Suppressor macrophage treated with lipopolysaccharide for 1 hour (primary cell): ENCODE measurements at regions not wholly inside any gene's neighbourhood (a gene's known extent, or its start where the extent isn't known, plus 50 kb on each side); places are given as distances from the start of the nearest gene placed in this dataset.

Source experiments
- DNase-seq, 3 donors: peaks; one replicate each; pipeline ENCODE4 v3.0.0-alpha.2; 2020 to 2022

DNA sequence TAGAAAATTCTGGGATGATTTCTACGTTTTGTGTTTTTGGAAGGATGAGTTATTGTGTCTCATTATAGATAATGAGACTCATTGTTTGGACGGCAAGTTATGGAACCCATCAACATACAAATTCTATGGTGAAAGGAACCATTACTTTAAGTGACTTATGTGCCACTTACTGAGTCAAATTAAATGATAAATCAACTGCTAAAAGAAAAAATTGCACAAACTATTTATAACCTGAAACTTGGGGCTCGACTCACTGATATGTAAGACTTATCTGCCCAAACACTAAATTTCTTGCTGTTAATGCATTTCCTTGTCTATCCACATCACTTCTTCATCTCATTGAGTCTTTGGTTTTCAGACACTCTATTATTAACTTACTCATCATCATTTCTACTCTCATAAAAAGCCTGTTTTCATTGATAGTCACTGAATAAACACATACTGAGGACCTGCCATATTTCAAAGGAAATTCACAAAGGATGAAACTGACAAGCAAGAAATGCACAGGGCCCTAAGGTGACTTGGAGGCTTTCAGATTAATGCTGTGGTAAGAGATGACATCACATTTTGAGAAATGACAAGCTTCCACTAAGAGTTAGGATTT lies 872.7 kb upstream of the ADAMTS5 start:
- DNase-seq, result no peak

DNA sequence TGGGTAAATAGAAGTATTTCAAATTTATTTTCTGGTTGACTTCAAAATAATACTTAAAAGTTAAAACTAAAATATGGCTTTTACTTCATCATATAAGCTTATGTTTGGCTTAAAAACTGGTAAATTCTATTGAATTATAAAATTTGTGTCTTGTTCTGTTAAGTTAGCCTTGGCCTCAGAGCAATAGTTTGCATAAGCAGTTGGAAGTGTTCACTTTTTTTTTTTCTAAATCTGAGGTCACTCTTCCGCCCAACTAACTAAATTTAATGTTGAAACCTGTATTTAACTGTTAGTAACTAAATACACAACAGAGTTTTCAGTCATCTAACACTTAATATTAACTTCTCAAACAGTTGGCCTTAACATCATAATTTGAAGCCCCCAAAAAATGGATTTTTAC lies 871.7 kb upstream of the ADAMTS5 start:
- DNase-seq, result no peak

DNA sequence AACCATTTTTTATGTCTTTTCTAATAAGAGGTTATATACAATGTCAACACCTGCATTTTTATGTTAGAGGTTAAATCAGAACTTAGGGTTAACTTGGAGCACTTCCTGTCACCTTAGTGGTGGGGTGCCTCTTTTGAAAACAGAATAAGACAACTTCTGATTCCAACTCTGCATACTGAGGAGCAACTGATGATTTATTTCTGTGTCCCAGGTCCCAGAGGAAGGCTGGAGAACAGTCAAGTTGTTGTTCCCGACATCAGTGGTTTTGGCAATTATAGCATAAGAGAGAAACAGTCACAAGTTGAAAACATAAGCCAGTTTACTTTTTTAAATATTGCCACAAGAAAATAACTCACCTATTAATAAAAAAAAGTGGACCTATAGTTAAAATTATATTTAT lies 871.0 kb upstream of the ADAMTS5 start:
- DNase-seq, result no peak

DNA sequence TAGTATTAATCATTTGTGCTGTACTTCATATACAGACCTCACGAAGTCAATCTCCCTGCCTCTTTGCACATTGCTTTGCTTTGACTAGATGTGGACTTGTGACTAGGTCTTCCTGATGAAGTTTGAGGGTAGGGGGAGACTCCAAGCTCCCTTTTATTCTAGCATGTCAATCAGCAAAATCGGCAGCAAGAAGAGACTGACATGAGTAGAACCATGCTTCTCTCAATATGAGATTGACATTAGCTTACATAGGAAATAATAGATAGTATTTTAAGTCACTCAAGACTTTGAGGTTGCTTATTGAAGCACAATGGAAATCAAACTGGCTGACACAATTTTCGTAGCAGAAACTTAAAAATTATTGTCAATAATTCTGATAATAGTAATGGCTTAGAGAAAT lies 866.4 kb upstream of the ADAMTS5 start:
- DNase-seq, result no peak

DNA sequence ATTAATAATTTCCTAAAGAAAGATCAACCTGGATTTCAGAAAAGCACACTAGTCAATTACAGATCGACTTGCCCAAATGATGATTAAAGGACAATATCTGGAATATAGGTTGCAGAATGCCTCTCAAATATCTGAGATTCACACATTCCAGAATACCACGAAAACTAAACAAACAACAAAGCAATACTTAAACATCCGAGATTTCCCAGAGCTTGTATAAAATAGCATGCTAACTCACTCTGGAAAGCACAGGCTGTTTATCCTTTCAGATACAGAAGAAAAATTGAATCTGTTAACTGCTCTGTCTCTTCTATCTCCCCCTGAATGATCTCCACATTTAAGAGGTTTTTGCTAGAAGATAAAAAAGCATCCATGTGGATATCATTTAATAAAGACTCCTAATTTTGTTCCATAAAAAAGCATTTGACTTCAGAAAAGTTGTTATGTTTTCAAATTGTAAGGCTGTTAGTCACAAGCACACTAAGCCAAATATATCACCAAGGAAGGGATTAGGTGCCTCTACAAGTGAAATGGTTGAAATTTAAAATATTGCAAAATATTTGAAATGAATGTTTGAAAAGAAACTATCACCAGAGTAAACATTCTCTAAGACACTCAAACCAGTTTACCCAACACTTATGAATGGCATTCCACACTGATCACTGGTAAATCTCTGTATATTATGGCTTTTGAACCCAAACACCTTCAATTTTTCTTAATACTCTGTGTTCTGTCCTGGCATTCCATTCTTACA lies 865.1 kb upstream of the ADAMTS5 start:
- DNase-seq, result no peak

DNA sequence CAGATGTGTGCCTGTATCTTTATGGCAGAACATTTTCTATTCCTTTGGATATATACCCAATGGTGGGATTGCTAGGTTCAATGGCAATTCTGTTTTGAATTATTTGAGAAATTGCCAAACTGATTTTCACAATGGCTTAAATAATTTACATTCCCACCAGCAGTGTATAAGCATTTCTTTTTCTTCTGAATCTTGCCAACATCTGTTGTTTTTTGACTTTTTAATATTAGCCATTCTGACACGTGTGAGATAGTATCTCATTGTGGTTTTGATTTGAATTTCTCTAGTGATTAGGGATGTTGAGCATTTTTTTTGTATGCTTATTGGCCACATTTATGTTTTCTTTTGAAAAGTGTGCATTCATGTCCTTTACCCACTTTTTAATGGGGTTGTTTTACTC lies 864.3 kb upstream of the ADAMTS5 start:
- DNase-seq, result no peak

DNA sequence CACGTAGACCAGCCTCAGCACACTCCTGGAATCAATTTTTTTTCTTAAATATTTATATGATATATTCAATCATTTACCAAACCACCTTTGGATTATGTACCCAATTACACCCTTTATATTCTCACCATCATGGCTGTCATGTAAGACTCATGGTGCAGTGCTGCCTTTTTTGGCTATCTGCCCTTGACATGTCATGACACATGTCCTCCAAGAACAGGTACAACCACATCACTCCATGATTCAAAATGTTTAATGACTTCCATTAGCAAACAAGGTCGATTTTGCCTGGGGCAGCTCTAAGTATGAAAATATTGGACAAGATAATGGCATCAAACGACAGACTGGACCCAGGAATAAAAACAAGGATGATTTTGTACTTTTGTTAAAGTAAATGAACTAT lies 861.1 kb upstream of the ADAMTS5 start:
- no peak for DNase-seq

DNA sequence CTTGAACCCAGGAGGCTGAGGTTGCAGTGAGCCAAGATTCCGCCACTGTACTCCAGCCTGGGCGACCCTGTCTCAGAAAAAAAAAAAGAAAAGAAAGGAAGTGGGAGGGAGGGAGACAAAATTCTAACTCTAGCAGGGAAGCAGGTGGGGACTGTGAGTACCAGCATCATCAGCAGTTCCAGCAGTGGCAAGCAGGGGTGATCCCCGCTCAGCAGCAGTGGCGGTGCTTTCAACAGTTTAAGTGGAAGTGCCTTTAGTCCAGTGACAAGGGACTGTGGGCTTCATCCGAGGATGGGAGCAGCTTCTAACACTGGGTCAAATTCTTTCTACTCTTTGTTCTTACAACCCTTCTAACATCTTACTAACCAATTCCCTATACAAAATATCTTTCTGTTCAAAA lies 858.1 kb upstream of the ADAMTS5 start:
- no peak for DNase-seq

DNA sequence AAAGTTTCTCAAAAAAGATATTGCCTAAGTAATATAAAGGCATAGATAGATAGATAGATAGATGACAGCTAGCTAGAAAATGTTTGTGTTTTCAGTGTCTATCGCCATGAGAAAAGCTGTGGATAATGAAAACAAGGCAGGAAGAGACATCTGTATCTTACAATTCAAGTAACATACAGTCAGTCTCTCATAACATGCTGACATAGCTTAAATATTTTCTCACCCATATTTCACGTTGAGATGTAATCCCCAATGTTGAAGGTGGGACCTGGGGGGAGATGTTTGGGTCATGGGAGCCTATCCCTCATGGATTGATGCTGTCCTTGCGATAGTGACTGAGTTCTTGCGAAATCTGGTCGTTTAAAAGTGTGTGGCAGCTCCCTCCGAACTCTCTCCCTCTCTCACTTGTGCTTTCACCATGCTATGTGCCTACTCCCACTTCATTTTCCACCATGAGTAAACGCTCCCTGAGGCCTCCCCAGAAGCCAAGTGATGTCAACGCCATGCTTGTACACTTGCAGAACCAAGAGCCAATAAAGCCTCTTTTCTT lies 856.8 kb upstream of the ADAMTS5 start:
- no peak for DNase-seq

DNA sequence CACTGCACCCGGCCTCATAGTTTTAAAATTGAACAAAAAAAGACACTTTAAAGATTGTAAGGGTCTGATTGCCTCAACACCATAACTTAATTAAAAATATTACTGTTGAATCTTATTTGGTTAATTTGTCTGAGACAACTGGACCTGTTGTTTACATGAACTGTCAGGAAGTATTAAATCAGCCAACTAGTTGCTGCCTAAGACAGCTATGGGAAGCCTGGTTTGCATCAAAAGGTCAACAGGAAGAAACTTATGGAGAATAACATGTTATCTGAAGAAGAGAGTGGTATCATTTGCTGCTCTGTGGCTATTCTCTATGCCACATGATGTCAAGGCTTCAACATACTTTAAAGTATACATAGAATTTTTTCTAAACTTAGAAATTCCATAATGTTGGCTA lies 853.5 kb upstream of the ADAMTS5 start:
- no peak for DNase-seq

DNA sequence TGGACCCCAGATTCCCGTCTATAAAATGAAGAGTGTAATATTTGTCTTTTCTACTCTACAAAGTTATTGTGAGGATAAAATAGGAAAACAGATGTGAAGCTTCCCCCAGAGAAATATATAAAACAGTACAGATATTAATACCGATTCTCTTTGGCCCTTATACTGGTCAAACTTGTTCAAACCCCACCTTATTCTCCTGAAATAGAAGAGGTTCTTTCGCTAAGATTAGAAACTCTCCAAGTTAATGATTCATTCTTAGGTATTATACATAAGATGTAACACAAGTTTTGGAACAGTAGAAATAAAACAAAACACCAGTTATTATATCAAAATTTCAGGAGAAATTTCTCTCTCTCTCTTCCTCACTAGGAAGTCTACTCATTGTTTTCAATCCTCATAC lies 852.4 kb upstream of the ADAMTS5 start:
- no peak for DNase-seq

DNA sequence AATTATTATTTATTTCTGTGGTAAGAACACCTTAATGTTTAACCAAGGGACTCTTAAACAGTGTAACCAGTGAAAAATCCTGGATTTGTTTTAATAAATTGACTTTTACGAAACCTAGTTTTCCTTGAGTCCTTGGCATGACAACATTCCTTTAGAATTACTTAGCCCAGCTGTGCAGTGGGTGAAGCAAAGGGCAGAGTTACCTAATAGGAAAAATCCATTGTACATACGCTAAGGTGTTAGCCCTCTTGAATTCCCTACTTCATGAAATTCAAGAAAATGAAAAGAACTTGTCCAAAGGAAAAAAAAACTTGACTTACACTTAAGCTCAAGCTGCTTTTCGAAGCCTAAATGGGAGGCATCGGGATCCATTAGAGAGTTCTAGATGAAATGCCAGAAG lies 852.0 kb upstream of the ADAMTS5 start:
- DNase-seq, result no peak

DNA sequence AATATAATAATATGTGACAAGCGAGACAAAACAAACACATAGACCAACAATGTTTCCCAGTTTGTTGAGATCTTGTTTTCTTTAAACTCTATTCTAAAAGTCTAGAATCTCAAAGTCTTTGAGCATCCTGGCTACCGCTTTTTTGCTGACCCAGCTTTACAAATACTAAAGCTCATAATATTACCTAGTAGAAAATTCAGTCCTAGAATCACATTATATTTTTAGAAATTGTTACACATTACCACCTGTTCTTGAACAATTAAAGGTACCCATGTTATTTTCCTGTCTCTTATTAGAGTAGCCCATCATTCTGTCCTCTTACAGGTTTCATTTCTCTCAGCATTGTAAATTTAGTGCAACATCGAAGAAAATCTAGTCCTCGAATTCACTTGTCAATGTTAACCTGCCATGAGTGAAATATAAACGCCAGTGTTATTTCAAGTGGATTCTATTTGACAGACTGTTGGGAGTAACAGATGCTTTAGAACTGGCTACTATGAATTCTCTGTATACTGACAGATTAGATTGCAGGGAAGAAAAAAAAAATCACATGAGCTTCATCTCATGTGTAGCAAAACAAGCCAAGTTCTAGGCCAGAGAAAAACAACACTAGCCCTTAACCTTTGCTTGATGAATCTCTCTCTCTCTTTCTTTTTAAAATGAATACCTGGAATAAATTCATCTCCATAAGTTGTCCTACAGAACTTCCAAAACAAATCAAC lies 851.2 kb upstream of the ADAMTS5 start:
- DNase-seq, result no peak

DNA sequence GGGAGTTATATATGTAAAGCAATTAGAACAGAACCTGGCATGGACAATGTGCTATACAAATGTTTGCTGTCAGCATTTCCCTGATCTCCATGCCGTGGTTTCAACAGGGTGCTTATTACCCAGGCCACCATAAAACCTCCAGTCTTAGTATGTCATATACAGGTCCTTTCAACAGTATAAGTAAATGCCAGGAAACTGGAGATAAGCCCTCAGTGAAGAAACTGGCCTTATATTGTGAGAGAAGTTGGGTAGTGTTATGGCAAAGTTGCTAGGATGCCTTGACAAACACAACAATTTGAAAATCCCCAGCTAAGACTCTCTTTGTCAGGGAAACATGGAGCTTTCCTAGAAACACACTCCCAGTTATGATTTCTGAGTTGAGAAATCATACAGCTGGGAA lies 850.2 kb upstream of the ADAMTS5 start:
- no peak for DNase-seq

DNA sequence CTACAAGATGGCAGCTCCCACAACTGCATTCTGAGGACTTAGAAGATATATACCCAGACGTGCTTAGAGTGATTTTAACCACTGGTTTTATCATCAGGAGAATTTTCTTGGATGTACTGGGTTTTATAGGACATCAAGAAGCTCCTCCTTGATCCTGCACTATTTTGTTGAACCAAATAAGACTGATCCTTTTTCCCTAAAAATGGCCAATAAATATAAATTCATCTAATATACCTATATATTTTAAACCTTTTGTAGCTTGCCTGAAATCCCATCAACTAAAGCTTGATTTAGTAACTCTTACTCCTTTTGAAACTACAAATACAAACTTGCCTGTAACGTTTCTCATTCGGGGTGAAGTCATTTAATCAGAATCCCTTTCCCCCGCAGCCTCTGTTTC lies 849.4 kb upstream of the ADAMTS5 start:
- DNase-seq, result no peak

DNA sequence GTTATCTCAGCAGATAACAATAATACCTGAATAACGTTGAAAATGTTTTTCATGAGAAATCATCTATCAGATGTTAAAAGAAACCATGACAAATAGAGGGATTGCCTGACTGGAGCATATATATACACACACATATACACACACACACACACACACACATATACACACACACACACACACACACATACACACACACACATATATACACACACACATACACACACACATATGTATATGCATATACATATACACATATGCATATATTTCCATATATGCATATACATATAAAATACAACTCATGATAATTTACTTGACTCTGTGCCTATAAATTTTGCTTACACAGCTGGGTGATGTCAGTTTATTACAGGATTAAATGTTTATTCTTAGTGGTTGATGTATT lies 847.3 kb upstream of the ADAMTS5 start:
- no peak for DNase-seq

DNA sequence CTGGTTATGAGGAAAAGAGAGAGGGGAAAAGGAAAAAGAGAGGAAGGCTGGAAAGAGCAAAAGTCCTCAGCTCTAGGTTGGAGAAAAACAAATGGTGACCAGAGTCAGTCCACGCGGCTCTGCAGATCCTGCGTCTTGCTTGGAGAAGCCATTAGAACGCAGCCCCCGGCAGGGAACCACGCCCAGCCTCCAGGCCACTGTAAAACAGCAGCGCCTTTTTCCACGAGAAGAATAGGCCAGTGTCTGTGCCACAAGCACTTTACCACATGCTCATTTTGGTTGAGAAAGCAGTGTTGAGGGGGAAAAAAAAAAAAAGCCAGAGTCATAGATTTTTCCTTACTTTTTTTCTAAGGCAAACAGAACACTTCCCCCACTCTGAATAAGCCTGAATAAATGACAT lies 846.9 kb upstream of the ADAMTS5 start:
- DNase-seq, result no peak

DNA sequence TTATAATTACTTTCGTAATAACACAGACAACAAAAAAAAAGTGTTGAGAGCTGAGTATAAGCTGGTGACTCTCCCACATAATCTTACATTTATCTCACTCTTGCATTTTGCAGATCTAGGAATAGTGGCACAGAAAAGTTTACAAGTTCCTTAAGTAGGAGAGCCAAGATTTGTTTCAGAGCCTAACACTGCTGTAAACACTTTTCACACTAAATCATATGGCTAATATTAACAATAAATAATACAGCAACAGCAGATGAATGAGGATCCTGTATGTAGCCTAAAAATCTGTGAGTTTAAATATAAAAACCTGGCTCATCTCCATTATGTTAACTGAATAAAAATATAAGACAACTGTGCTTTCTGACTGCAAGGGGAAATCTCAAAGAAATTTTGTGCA lies 846.5 kb upstream of the ADAMTS5 start:
- DNase-seq, result no peak

DNA sequence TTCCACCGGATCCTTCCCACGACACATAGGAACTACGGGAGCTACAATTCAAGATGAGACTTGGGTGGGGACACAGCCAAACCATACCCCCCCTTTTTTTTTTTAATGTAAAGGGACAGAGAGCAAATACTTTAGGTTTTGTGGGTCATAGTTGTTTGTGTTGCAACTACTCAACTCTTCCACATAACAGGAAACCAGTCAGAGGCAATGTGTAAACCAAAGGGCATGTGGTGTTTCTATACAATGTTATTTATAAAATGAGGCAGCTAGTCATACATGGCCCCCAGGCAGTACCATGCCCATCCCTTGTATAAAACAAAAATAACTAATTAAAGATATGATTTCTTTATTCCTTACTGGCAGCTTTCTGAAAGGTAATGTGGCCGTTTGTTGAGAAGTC lies 845.4 kb upstream of the ADAMTS5 start:
- DNase-seq, result no peak

DNA sequence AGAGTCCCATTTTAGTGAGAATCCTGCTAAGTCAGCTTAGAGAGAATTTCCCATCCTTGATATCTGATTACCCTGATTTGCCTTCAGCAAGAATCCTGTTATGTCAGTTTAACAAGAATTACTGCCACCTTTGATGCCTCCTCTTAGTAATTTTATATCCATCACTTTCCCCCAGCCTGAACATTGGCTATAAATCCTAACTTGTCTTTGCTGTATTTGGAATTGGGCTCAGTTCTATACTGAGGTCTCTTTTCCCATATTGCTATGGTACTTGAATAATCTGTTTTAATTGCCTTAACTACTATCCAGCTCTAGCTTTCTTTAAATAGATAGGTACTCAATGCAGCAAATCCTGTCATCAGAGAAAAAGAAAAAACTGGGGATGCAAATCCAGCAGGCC lies 842.0 kb upstream of the ADAMTS5 start:
- DNase-seq, result no peak

DNA sequence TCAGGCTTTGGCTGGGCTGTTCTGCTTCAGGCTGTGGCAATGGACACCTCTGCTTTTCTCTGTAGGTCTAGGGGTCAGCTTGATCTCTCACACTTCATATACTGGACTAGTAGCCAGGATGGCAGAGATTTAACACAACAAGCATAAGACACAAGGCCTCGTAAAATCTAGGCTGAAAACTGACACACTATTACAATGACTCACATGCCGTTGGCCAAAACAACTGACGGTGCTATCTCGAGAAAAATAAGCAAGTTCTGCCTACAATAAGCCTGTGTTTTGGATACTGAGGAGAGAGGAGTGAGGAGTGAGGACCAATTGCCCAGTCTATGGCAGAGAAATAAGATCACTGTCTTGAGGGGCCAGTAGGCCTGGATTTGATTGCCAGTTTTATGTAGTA lies 840.7 kb upstream of the ADAMTS5 start:
- no peak for DNase-seq

DNA sequence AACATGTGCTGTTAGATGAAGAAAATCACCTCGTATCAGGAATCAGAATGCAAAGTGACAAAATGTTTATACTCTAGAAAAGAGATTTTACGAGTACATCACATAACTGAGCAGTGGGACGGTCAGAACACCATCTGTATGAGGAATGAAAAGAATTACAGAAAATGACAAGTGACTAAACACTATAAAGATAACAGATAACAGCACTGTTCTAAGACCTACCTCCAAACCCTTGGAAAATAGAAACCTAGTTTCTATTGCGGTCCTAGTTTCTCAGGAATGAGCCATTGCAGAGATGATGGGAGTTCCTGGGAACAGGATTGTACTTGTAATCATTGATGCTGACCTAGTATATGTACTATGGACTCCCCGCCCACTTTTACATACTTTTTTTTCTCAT lies 839.4 kb upstream of the ADAMTS5 start:
- DNase-seq, result no peak

DNA sequence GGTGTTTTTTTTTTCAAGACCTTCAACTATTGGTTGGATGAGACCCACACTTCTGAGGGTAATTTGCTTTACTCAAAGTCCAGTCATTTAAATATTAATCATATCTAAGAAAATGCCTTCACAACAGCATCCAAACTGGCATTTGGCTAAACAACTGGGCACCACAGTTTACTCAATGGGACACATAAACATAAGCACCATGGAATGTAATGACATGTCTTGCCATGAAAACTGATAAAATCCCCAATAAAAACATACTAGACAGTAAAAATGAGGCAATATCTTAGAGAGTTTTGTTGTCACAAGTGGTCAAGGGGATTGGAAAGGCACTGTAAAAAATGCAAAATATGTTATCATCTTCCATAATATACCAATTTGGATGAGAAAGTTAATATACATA lies 838.8 kb upstream of the ADAMTS5 start:
- DNase-seq, result no peak

DNA sequence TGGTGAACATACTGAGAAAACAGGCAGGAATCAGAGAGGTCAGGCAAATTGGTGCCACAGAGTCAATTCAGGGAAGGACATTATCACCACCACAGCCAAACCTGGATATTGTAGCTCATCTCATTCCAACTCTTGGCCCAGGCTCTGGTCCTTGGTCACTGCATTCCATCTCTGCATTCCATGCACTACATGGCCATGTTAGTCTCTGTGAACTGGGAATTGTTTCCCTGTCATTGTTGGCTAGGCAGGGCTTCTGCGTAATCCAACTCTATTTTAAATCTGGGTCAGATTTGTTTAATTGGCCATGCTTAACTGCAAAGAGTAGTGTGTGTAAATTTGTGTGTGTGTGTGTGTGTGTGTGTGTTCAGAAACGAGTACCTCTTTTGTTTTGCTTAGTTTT lies 837.6 kb upstream of the ADAMTS5 start:
- DNase-seq, result no peak
